ENCODE measurements at regions not wholly inside any gene's neighbourhood (a gene's known extent, or its start where the extent isn't known, plus 50 kb on each side); places are given as distances from the start of the nearest gene placed in this dataset.

- Histone ChIP-seq H2BK120ac (ENCODE audit: insufficient read depth, low read length, poor library complexity) (no peak overlapping the region), H3K4me1 (ENCODE audit: control insufficient read depth in 1 of 2, insufficient read depth in 2 of 2, low read length in 2 of 2) (peaks cover 2 to 4% of the 10 kb centered on the region in 2 experiments), H3K9me3 (ENCODE audit: insufficient read depth, low read depth, low read length) (peaks cover 3% of the 10 kb centered on the region), H3K9ac (ENCODE audit: low read length) (no peak overlapping the region), H3K14ac (ENCODE audit: low read length) (no peak overlapping the region), H3K4ac (ENCODE audit: low read depth, low read length) (no peak overlapping the region), H3K36me3 (ENCODE audit: control insufficient read depth in 1 of 2, insufficient read depth in 2 of 2, low read length in 2 of 2) (no peaks in the 10 kb centered on the region), H3K79me1 (ENCODE audit: low read length) (no peaks in the 10 kb centered on the region), H3K23ac (ENCODE audit: low read length) (no peak overlapping the region), H3K27me3 (ENCODE audit: insufficient read depth, low read length) (no peaks in the 10 kb centered on the region), H4K91ac (ENCODE audit: low read depth, low read length) (no peak overlapping the region), H2AK5ac (ENCODE audit: low read length) (no peak overlapping the region), H2BK12ac (ENCODE audit: low read length) (no peak overlapping the region), H3K4me2 (ENCODE audit: low read length) (no peak overlapping the region), H4K12ac (ENCODE audit: low read depth, low read length) (no peak overlapping the region), H3K27ac (ENCODE audit: low read depth, low read length) (no peak overlapping the region), H3K18ac (ENCODE audit: low read length) (no peak overlapping the region), H2AFZ (ENCODE audit: insufficient read depth, low read length, poor library complexity) (no peak overlapping the region), H3K4me3 (ENCODE audit: low read depth, low read length) (no peak overlapping the region), H2BK5ac (ENCODE audit: low read depth, low read length, poor library complexity) (no peak overlapping the region), H4K8ac (ENCODE audit: low read depth, low read length) (no peak overlapping the region), H3K79me2 (ENCODE audit: control insufficient read depth, insufficient read depth, low read length, poor library complexity) (no peaks in the 10 kb centered on the region)
- DNase-seq, result no peak
- no CpG with 5 or more reads among the region's 5 CpGs for WGBS (ENCODE audit: extremely low coverage, insufficient coverage, insufficient read length)
These were observed 147.8 kb upstream of the CDH4 start for GRCh38 chr20:61104232-61104631.

- H4K91ac ChIP-seq (ENCODE audit: low read depth, low read length), result no peak overlapping the region
- H2BK12ac ChIP-seq (ENCODE audit: low read length), result no peak overlapping the region
- no peaks in the 10 kb centered on the region for H3K36me3 ChIP-seq (ENCODE audit: control insufficient read depth in 1 of 2, insufficient read depth in 2 of 2, low read length in 2 of 2)
- peaks cover 3% of the 10 kb centered on the region for H3K9me3 ChIP-seq (ENCODE audit: insufficient read depth, low read depth, low read length)
- peaks cover 2 to 4% of the 10 kb centered on the region in 2 experiments for H3K4me1 ChIP-seq (ENCODE audit: control insufficient read depth in 1 of 2, insufficient read depth in 2 of 2, low read length in 2 of 2)
- H3K79me1 ChIP-seq (ENCODE audit: low read length), result no peaks in the 10 kb centered on the region
- no peak overlapping the region for H4K12ac ChIP-seq (ENCODE audit: low read depth, low read length)
- H3K4ac ChIP-seq (ENCODE audit: low read depth, low read length), result no peak overlapping the region
- no peaks in the 10 kb centered on the region for H3K27me3 ChIP-seq (ENCODE audit: insufficient read depth, low read length)
- H3K4me2 ChIP-seq (ENCODE audit: low read length), result no peak overlapping the region
- no peak overlapping the region for H2AK5ac ChIP-seq (ENCODE audit: low read length)
- no peak overlapping the region for H2BK5ac ChIP-seq (ENCODE audit: low read depth, low read length, poor library complexity)
- no peak overlapping the region for H3K14ac ChIP-seq (ENCODE audit: low read length)
- H3K18ac ChIP-seq (ENCODE audit: low read length), result no peak overlapping the region
- H3K4me3 ChIP-seq (ENCODE audit: low read depth, low read length), result no peak overlapping the region
- no peak for DNase-seq
- no peak overlapping the region for H3K9ac ChIP-seq (ENCODE audit: low read length)
- no peaks in the 10 kb centered on the region for H3K79me2 ChIP-seq (ENCODE audit: control insufficient read depth, insufficient read depth, low read length, poor library complexity)
- H2AFZ ChIP-seq (ENCODE audit: insufficient read depth, low read length, poor library complexity), result no peak overlapping the region
- no CpG with 5 or more reads among the region's 4 CpGs for WGBS (ENCODE audit: extremely low coverage, insufficient coverage, insufficient read length)
- no peak overlapping the region for H3K27ac ChIP-seq (ENCODE audit: low read depth, low read length)
- no peak overlapping the region for H4K8ac ChIP-seq (ENCODE audit: low read depth, low read length)
- no peak overlapping the region for H2BK120ac ChIP-seq (ENCODE audit: insufficient read depth, low read length, poor library complexity)
- H3K23ac ChIP-seq (ENCODE audit: low read length), result no peak overlapping the region
These were observed 146.7 kb upstream of the CDH4 start for GRCh38 chr20:61105395-61105794.

GRCh38 chr20:61106438-61106837 is 145.6 kb upstream of the CDH4 start:
- Histone ChIP-seq H4K12ac (ENCODE audit: low read depth, low read length) (no peak overlapping the region), H3K4me1 (ENCODE audit: control insufficient read depth in 1 of 2, insufficient read depth in 2 of 2, low read length in 2 of 2) (peaks cover 2 to 4% of the 10 kb centered on the region in 2 experiments), H4K91ac (ENCODE audit: low read depth, low read length) (no peak overlapping the region), H4K8ac (ENCODE audit: low read depth, low read length) (no peak overlapping the region), H2BK5ac (ENCODE audit: low read depth, low read length, poor library complexity) (no peak overlapping the region), H2AFZ (ENCODE audit: insufficient read depth, low read length, poor library complexity) (no peak overlapping the region), H3K14ac (ENCODE audit: low read length) (no peak overlapping the region), H3K79me2 (ENCODE audit: control insufficient read depth, insufficient read depth, low read length, poor library complexity) (no peaks in the 10 kb centered on the region), H2BK12ac (ENCODE audit: low read length) (no peak overlapping the region), H3K4me3 (ENCODE audit: low read depth, low read length) (no peak overlapping the region), H3K27ac (ENCODE audit: low read depth, low read length) (no peak overlapping the region), H3K9ac (ENCODE audit: low read length) (no peak overlapping the region), H3K36me3 (ENCODE audit: control insufficient read depth in 1 of 2, insufficient read depth in 2 of 2, low read length in 2 of 2) (no peaks in the 10 kb centered on the region), H2BK120ac (ENCODE audit: insufficient read depth, low read length, poor library complexity) (no peak overlapping the region), H3K9me3 (ENCODE audit: insufficient read depth, low read depth, low read length) (peaks cover 3% of the 10 kb centered on the region), H3K79me1 (ENCODE audit: low read length) (no peaks in the 10 kb centered on the region), H3K18ac (ENCODE audit: low read length) (no peak overlapping the region), H2AK5ac (ENCODE audit: low read length) (no peak overlapping the region), H3K27me3 (ENCODE audit: insufficient read depth, low read length) (no peaks in the 10 kb centered on the region), H3K4me2 (ENCODE audit: low read length) (no peak overlapping the region), H3K4ac (ENCODE audit: low read depth, low read length) (no peak overlapping the region), H3K23ac (ENCODE audit: low read length) (no peak overlapping the region)
- DNase-seq, result no peak
- WGBS (ENCODE audit: extremely low coverage, insufficient coverage, insufficient read length), result no CpG with 5 or more reads among the region's 5 CpGs

GRCh38 chr20:61109221-61109805 is 142.7 kb upstream of the CDH4 start:
- Histone ChIP-seq H4K91ac (ENCODE audit: low read depth, low read length) (no peak overlapping the region), H3K9me3 (ENCODE audit: insufficient read depth, low read depth, low read length) (peaks cover 3% of the 10 kb centered on the region), H3K36me3 (ENCODE audit: control insufficient read depth in 1 of 2, insufficient read depth in 2 of 2, low read length in 2 of 2) (no peaks in the 10 kb centered on the region), H3K79me1 (ENCODE audit: low read length) (no peaks in the 10 kb centered on the region), H3K4me2 (ENCODE audit: low read length) (no peak overlapping the region), H3K27me3 (ENCODE audit: insufficient read depth, low read length) (no peaks in the 10 kb centered on the region), H3K27ac (ENCODE audit: low read depth, low read length) (no peak overlapping the region), H3K4ac (ENCODE audit: low read depth, low read length) (no peak overlapping the region), H4K12ac (ENCODE audit: low read depth, low read length) (no peak overlapping the region), H2BK12ac (ENCODE audit: low read length) (no peak overlapping the region), H3K14ac (ENCODE audit: low read length) (no peak overlapping the region), H2AK5ac (ENCODE audit: low read length) (no peak overlapping the region), H3K4me1 (ENCODE audit: control insufficient read depth in 1 of 2, insufficient read depth in 2 of 2, low read length in 2 of 2) (peaks cover 2 to 4% of the 10 kb centered on the region in 2 experiments), H3K4me3 (ENCODE audit: low read depth, low read length) (no peak overlapping the region), H4K8ac (ENCODE audit: low read depth, low read length) (no peak overlapping the region), H2BK120ac (ENCODE audit: insufficient read depth, low read length, poor library complexity) (no peak overlapping the region), H3K79me2 (ENCODE audit: control insufficient read depth, insufficient read depth, low read length, poor library complexity) (no peaks in the 10 kb centered on the region), H3K9ac (ENCODE audit: low read length) (no peak overlapping the region), H2BK5ac (ENCODE audit: low read depth, low read length, poor library complexity) (no peak overlapping the region), H2AFZ (ENCODE audit: insufficient read depth, low read length, poor library complexity) (no peak overlapping the region), H3K18ac (ENCODE audit: low read length) (no peak overlapping the region), H3K23ac (ENCODE audit: low read length) (no peak overlapping the region)
- no CpG with 5 or more reads among the region's 17 CpGs for WGBS (ENCODE audit: extremely low coverage, insufficient coverage, insufficient read length)
- DNase-seq, result no peak
